Testis (tissue), 2 donors: ENCODE measurements at regions not wholly inside any gene's neighbourhood (a gene's known extent, or its start where the extent isn't known, plus 50 kb on each side); places are given as distances from the start of the nearest gene placed in this dataset.
"Not testable (repeated sequence)": the region's sequence is repeated elsewhere in the genome, so short reads cannot be mapped to it uniquely, and the experiment has no call there.

Experiments
- DNase-seq: peaks from one replicate; pipeline ENCODE4 v3.0.0-alpha.2; 2019
- H3K27ac ChIP-seq, 2 donors: fragments of 200-600 bp; sonication (generic); one replicate each; pipeline ENCODE4 v1.5.1; 2019
- H3K27me3 ChIP-seq: fragments of 200-600 bp; sonication (generic); one replicate; pipeline ENCODE4 v1.5.1; 2019
- H3K36me3 ChIP-seq: fragments of 200-600 bp; sonication (generic); one replicate; pipeline ENCODE4 v1.5.1; 2017; ENCODE audit warnings: low read depth; ENCODE audit errors: missing control alignments
- H3K4me1 ChIP-seq: fragments of 200-600 bp; sonication (generic); one replicate; pipeline ENCODE4 v1.5.1; 2019
- H3K4me3 ChIP-seq, 2 donors: fragments of 200-600 bp; sonication (generic); one replicate each; pipeline ENCODE4 v1.5.1; 2017 to 2019
- H3K9me3 ChIP-seq: fragments of 200-600 bp; sonication (generic); one replicate; pipeline ENCODE4 v1.5.1; 2017
- CTCF ChIP-seq, 3 experiments: fragments of 450-650 bp in 2 of 3; fragments of 200-600 bp in 1 of 3; sonication (generic) in 1 of 3; IDR thresholded peaks; one replicate each; pipeline ENCODE4 v1.5.1; 2016 to 2019; ENCODE audit warnings: antibody characterized with exemption in 3 of 3, mild to moderate bottlenecking in 2 of 3, moderate library complexity in 1 of 3
- POLR2A ChIP-seq: fragments of 450-650 bp; IDR thresholded peaks from one replicate; pipeline ENCODE4 v1.6.1; 2017; ENCODE audit warnings: antibody characterized with exemption, mild to moderate bottlenecking, moderate library complexity
- WGBS, 2 donors: methylation state at CpG; one replicate each; pipeline ENCODE4 v1.1.5; 2018; 5-methylcytosine and 5-hydroxymethylcytosine counted together
- intact Hi-C: fragments of 100-400 bp; cut with DNase I; formaldehyde crosslinking; loops from one replicate; pipeline ENCODE4 v1.15.1; 2023; ENCODE audit warnings: low total_unique reads

DNA sequence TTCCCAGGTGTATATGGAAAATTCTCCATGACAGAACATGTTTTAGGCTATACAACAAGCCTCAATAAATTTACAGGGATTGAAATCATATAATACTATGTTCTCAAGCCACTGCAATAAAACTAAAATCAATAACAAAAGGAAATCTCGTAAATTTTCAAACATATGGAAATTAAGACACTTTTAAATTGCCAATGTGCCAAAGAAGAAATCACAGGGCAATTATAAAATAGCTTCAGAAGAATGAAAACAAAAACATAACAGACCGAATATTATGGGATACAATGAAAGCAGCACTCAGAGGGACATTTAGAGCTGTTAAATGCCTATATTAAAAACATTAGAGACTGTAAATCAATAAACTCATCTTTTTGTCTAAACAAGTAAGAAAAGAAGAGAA, 555.7 kb upstream of the B3GAT1 start:
- 87 to 93% methylated on average over 2 of the region's 2 CpGs for WGBS, 2 donors

GRCh38 chr11:134961386-134961785, 549.3 kb upstream of the B3GAT1 start:
- intact Hi-C loops, H3K9me3 ChIP-seq, H3K4me1 ChIP-seq, DNase-seq, H3K4me3 ChIP-seq, H3K36me3 ChIP-seq, H3K27me3 ChIP-seq, H3K27ac ChIP-seq: not testable (repeated sequence)
- 93% methylated on average over 30 of the region's 30 CpGs for WGBS, 2 donors

More for the DNA sequence above, 555.7 kb upstream of the B3GAT1 start:
- Histone ChIP-seq H3K9me3 (no peaks in the 10 kb centered on the region), H3K4me1 (no peaks in the 10 kb centered on the region), H3K36me3 (no peaks in the 10 kb centered on the region), H3K4me3 (no peak overlapping the region), H3K27ac (no peak overlapping the region), H3K27me3 (no peaks in the 10 kb centered on the region)
- intact Hi-C loops: no loop called here
- TF ChIP-seq CTCF (IDR thresholded peaks at IDR 0.05) (no peak), POLR2A (no peak)
- DNase-seq: no peak

DNA sequence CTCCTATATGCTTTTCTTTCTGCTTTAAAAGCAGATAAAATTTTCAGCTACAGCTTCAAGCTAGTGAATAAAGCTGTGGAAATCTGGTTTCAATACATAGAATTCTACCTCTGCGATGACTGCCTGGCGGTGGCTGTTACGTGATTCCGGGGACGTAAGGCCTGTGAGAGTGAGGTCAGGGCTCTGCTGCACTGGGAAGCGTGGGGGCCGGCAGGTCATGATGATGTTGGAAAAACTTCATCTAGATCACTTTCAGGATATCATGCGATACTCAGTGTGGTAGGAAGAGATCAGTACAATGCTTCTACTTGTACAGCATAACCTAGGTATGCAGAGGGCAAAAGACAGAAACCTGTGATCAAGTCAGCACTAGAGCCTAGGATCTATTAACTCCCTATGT, 546.8 kb upstream of the B3GAT1 start:
- no peak for DNase-seq
- no peaks in the 10 kb centered on the region for H3K9me3 ChIP-seq
- TF ChIP-seq CTCF (IDR thresholded peaks at IDR 0.05): no peak
- no peak for TF ChIP-seq POLR2A
- H3K36me3 ChIP-seq: no peaks in the 10 kb centered on the region
- intact Hi-C loops: no loop called here
- WGBS, 2 donors: 68 to 85% methylated on average over 8 of the region's 8 CpGs
- no peak overlapping the region for H3K4me3 ChIP-seq
- no peaks in the 10 kb centered on the region for H3K4me1 ChIP-seq
- H3K27ac ChIP-seq: no peak overlapping the region
- no peaks in the 10 kb centered on the region for H3K27me3 ChIP-seq

DNA sequence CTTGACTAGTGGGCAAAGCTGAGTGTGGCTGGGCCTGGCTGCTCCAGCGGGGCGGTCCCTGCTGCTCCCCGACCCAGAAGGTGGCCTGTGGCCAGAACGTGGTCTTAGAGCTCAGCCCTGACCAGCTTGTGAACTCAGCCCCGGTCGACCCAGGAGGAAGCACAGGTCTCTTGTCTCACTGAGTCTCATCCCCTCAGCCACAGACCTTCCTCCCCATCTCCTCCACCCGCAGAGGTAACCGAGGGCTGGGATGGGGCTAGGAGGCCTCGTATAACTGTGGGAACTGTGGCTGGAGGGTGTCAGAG, 546.2 kb upstream of the B3GAT1 start:
- H3K36me3 ChIP-seq: no peaks in the 10 kb centered on the region
- no peak overlapping the region for H3K27ac ChIP-seq
- no peak overlapping the region for H3K4me3 ChIP-seq
- 83 to 84% methylated on average over 9 of the region's 9 CpGs for WGBS, 2 donors
- intact Hi-C loops: no loop called here
- no peaks in the 10 kb centered on the region for H3K4me1 ChIP-seq
- DNase-seq: no peak
- TF ChIP-seq CTCF (IDR thresholded peaks at IDR 0.05) (no peak), POLR2A (no peak)
- H3K9me3 ChIP-seq: no peaks in the 10 kb centered on the region
- H3K27me3 ChIP-seq: no peaks in the 10 kb centered on the region

- no peak overlapping the region for H3K27ac ChIP-seq
- TF ChIP-seq POLR2A (no peak), CTCF (IDR thresholded peaks at IDR 0.05) (no peak)
- H3K36me3 ChIP-seq: no peaks in the 10 kb centered on the region
- intact Hi-C loops: no loop called here
- 83 to 85% methylated on average over 11 to 17 of the region's 17 CpGs for WGBS, 2 donors
- H3K4me3 ChIP-seq: no peak overlapping the region
- DNase-seq: no peak
- no peaks in the 10 kb centered on the region for H3K27me3 ChIP-seq
- H3K4me1 ChIP-seq: no peaks in the 10 kb centered on the region
- H3K9me3 ChIP-seq: no peaks in the 10 kb centered on the region
These were observed 545.7 kb upstream of the B3GAT1 start for GRCh38 chr11:134957540-134958335.
